ENCODE measurements at regions not wholly inside any gene's neighbourhood (a gene's known extent, or its start where the extent isn't known, plus 50 kb on each side); places are given as distances from the start of the nearest gene placed in this dataset.
"Not testable (repeated sequence)": the region's sequence is repeated elsewhere in the genome, so short reads cannot be mapped to it uniquely, and the experiment has no call there.

DNA sequence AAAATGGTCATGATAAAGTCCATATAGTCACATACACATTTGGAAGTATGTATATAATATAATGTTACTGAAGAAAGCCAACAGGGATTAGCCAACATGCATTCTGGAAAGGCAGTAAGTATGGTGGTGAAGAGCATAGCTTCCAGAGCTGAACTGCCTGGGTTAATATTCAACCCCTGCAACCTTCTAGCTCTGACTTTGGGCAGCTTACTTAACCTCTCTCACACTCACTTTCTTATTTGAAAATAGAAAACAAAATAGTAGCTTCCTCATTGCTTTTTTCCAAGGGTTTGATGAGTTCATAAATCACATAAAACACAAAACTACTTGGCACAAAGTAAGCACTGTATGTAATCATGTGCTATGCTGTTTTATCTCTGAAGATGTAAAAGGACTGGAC is 216.4 kb downstream of the CHIC2 start:
- intact Hi-C loops (cut with DNase I) = no loop called here
- TF ChIP-seq, protein P1, sequence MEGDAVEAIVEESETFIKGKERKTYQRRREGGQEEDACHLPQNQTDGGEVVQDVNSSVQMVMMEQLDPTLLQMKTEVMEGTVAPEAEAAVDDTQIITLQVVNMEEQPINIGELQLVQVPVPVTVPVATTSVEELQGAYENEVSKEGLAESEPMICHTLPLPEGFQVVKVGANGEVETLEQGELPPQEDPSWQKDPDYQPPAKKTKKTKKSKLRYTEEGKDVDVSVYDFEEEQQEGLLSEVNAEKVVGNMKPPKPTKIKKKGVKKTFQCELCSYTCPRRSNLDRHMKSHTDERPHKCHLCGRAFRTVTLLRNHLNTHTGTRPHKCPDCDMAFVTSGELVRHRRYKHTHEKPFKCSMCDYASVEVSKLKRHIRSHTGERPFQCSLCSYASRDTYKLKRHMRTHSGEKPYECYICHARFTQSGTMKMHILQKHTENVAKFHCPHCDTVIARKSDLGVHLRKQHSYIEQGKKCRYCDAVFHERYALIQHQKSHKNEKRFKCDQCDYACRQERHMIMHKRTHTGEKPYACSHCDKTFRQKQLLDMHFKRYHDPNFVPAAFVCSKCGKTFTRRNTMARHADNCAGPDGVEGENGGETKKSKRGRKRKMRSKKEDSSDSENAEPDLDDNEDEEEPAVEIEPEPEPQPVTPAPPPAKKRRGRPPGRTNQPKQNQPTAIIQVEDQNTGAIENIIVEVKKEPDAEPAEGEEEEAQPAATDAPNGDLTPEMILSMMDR (IDR thresholded peaks at IDR 0.05) = no peak
- Histone ChIP-seq H3K27me3 (ENCODE audit: low read depth) (no peaks in the 10 kb centered on the region), H3K36me3 (no peaks in the 10 kb centered on the region), H3K4me3 (no peak overlapping the region), H3K4me1 (no peaks in the 10 kb centered on the region), H3K27ac (no peak overlapping the region), H3K9me3 (no peaks in the 10 kb centered on the region)
- no peak for ATAC-seq
- DNase-seq = no peak

DNA sequence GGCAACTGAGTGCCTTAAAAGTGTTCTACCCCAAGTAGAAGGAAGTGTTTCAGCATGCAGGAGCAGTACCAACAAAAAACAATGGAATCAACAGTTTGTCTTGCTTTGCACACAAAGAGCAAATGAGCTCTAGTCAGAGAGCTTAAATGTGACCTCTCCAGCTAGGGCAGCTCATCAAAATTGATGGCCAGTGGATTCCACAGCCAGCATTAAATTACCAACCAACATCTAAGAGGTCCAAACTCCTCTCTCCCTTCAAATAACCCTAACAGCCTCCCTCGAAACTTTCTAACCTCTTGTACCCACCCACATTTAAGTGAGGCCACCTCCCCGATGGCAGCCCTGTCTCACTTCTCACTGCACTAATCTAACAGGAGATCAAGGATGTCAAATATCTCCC is 219.9 kb downstream of the CHIC2 start:
- Histone ChIP-seq H3K27me3 (ENCODE audit: low read depth) (no peaks in the 10 kb centered on the region), H3K27ac (no peak overlapping the region), H3K9me3 (no peaks in the 10 kb centered on the region), H3K4me1 (no peaks in the 10 kb centered on the region), H3K36me3 (no peaks in the 10 kb centered on the region), H3K4me3 (no peak overlapping the region)
- ATAC-seq (no peak), DNase-seq (no peak)
- TF ChIP-seq, protein P1 (IDR thresholded peaks at IDR 0.05) = no peak
- intact Hi-C loops (cut with DNase I) = no loop called here

DNA sequence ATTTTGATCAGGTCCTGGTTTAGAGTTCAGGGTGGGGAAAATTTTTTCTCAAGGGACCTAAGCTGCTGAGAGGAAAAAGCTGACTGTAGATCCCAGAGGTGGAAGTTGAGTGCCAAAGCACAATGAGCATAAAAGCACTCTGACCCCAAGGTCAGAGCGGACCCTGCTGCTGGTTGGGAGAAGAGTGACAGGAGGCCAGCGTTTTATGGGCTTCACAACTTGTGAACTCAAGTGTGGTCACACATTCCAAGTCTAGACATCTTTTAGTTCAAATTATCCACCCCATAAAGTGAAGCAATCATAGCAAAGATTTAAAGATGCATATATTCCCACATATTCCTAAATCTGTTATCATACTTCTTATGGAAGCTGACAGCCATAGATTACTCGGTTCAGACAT is 220.3 kb downstream of the CHIC2 start:
- ATAC-seq = no peak
- TF ChIP-seq, protein P1 (IDR thresholded peaks at IDR 0.05) = no peak

DNA sequence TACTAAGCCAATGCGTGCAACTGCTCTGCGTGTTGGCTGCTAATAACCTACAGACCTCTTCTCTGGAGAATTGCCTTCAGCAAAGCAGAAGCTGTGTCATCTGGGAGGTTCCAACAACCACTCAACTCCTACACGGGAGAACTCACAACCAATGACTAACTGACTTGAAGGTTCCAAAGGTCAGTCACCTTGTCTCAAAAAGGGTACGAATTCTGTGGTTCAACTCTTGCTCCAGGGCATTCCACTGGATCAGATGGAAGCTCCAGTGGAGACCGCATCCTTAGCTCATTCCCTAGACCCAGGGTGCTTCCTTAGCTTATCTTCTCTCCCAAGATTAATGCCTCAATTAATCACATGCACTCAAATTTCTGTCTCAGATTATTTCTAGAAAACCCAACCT is 222.7 kb downstream of the CHIC2 start:
- no peaks in the 10 kb centered on the region for H3K36me3 ChIP-seq
- no peaks in the 10 kb centered on the region for H3K9me3 ChIP-seq
- DNase-seq = no peak
- ATAC-seq = no peak
- no peaks in the 10 kb centered on the region for H3K27me3 ChIP-seq (ENCODE audit: low read depth)
- H3K4me1 ChIP-seq = no peaks in the 10 kb centered on the region
- H3K4me3 ChIP-seq = no peak overlapping the region
- intact Hi-C loops (cut with DNase I) = no loop called here
- TF ChIP-seq, protein P1 (IDR thresholded peaks at IDR 0.05) = no peak
- no peak overlapping the region for H3K27ac ChIP-seq

More for the DNA sequence above, 220.3 kb downstream of the CHIC2 start:
- no peak overlapping the region for H3K27ac ChIP-seq
- no peak overlapping the region for H3K4me3 ChIP-seq
- no peaks in the 10 kb centered on the region for H3K27me3 ChIP-seq (ENCODE audit: low read depth)
- no peak for DNase-seq
- intact Hi-C loops (cut with DNase I) = no loop called here
- no peaks in the 10 kb centered on the region for H3K9me3 ChIP-seq
- no peaks in the 10 kb centered on the region for H3K4me1 ChIP-seq
- H3K36me3 ChIP-seq = no peaks in the 10 kb centered on the region

DNA sequence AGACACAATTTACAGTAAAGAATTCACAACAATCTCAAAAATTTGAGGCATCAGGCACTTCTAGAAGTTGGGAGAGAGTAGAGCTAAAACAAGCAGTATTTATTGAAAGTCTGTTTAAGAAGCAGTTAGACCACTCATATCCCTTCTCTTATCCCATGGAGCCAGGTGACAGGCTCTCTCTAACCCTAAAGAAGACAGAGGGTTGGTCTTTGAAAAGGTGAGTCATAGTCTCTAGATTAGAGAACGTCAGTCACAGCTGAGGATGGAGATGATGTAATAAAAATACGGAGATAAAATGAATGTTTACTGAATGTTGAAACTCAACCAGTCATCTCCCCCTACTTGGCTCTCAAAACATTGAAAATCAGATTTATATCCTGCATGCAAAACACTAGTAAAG is 223.8 kb downstream of the CHIC2 start:
- Histone ChIP-seq H3K4me1 (no peaks in the 10 kb centered on the region), H3K4me3 (no peak overlapping the region), H3K36me3 (no peaks in the 10 kb centered on the region), H3K9me3 (no peaks in the 10 kb centered on the region), H3K27ac (no peak overlapping the region), H3K27me3 (ENCODE audit: low read depth) (no peaks in the 10 kb centered on the region)
- intact Hi-C loops (cut with DNase I) = no loop called here
- TF ChIP-seq, protein P1 (IDR thresholded peaks at IDR 0.05) = no peak
- DNase-seq = no peak
- no peak for ATAC-seq

DNA sequence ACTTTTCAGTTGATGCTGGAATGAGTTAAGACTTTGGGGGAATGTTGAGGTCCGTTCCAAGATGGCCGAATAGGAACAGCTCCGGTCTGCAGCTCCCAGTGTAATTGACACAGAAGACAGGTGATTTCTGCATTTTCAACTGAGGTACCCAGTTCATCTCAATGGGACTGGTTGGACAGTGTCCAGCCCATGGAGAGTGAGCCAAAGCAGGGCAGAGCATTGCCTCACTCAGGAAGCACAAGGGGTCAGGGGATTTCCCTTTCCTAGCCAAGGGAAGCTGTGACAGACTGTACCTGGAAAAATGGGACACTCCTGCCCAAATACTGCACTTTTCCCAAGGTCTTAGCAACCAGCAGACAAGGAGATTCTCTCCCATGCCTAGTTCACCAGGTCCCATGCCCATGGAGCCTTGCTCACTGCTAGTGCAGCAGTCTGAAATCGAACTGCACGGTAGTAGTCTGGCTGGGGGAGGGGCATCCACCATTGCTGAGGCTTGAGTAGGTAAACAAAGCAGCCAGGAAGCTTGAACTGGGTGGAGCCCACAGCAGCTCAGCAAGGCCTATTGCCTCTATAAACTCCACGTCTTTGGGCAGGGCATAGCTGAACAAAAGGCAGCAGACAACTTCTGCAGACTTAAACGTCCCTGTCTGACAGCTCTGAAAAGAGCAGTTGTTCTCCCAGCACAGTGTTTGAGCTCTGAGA is 231.0 kb downstream of the CHIC2 start:
- H3K27ac ChIP-seq; ATAC-seq; H3K9me3 ChIP-seq; H3K27me3 ChIP-seq (ENCODE audit: low read depth); DNase-seq; H3K36me3 ChIP-seq; H3K4me3 ChIP-seq; H3K4me1 ChIP-seq; intact Hi-C loops (cut with DNase I): not testable (repeated sequence)
